Brain microvascular endothelial cell (primary cell): ENCODE measurements at regions not wholly inside any gene's neighbourhood (a gene's known extent, or its start where the extent isn't known, plus 50 kb on each side); places are given as distances from the start of the nearest gene placed in this dataset.

Experiments
- DNase-seq: peaks from one replicate; pipeline ENCODE4 v3.0.0-alpha.2; 2020
- H3K27ac ChIP-seq: fragments of 250-450 bp; sonication (Bioruptor Pico); 2 replicates; pipeline ENCODE4 v1.5.1; 2020; ENCODE audit warnings: mild to moderate bottlenecking, moderate library complexity
- H3K27me3 ChIP-seq: fragments of 250-450 bp; sonication (Bioruptor Pico); replicated peaks from 2 replicates; pipeline ENCODE4 v1.5.1; 2020; ENCODE audit warnings: mild to moderate bottlenecking
- H3K36me3 ChIP-seq: fragments of 250-450 bp; sonication (Bioruptor Pico); replicated peaks from 2 replicates; pipeline ENCODE4 v1.5.1; 2020; ENCODE audit warnings: mild to moderate bottlenecking
- H3K4me3 ChIP-seq: 2 replicates; pipeline ENCODE4 v1.5.1; 2011; ENCODE audit warnings: low read depth, mild to moderate bottlenecking, control low read depth, low read length, moderate library complexity
- CTCF ChIP-seq: IDR thresholded peaks from 2 replicates; pipeline ENCODE4 v1.5.1; 2011; ENCODE audit warnings: low read depth, mild to moderate bottlenecking, moderate library complexity, low read length, control low read depth, inconsistent platforms; ENCODE audit errors: missing control alignments
- in situ Hi-C: cut with HindIII; loops from 2 replicates; pipeline ENCODE4 v1.10.0; 2017; ENCODE audit warnings: low sequenced_read_pairs, low pct_ligation_motif_present

- in situ Hi-C loops: no loop called here
- no peak for TF ChIP-seq CTCF
- no peaks in the 10 kb centered on the region for H3K27me3 ChIP-seq
- no peak overlapping the region for H3K27ac ChIP-seq
- DNase-seq: no peak
- H3K4me3 ChIP-seq: no peak overlapping the region
- no peaks in the 10 kb centered on the region for H3K36me3 ChIP-seq
Observed at GRCh38 chr19:30293051-30293785, 79.0 kb upstream of the ZNF536 start.

- Histone ChIP-seq H3K4me3 (no peak overlapping the region), H3K36me3 (no peaks in the 10 kb centered on the region), H3K27ac (no peak overlapping the region), H3K27me3 (no peaks in the 10 kb centered on the region)
- in situ Hi-C loops: no loop called here
- DNase-seq: no peak
- no peak for TF ChIP-seq CTCF
Observed at GRCh38 chr19:30297969-30298368, 74.2 kb upstream of the ZNF536 start.

- no peak for TF ChIP-seq CTCF
- DNase-seq: no peak
- Histone ChIP-seq H3K27ac (no peak overlapping the region), H3K36me3 (no peaks in the 10 kb centered on the region), H3K4me3 (no peak overlapping the region), H3K27me3 (no peaks in the 10 kb centered on the region)
- in situ Hi-C loops: no loop called here
Observed at GRCh38 chr19:30303131-30303654, 69.0 kb upstream of the ZNF536 start.

- TF ChIP-seq CTCF: no peak
- H3K36me3 ChIP-seq: no peaks in the 10 kb centered on the region
- in situ Hi-C loops: no loop called here
Observed at GRCh38 chr19:30304540-30304939, 67.6 kb upstream of the ZNF536 start.

GRCh38 chr19:30305346-30306060, 66.7 kb upstream of the ZNF536 start:
- in situ Hi-C loops: no loop called here
- DNase-seq: no peak
- Histone ChIP-seq H3K4me3 (no peak overlapping the region), H3K27me3 (no peaks in the 10 kb centered on the region), H3K27ac (no peak overlapping the region), H3K36me3 (no peaks in the 10 kb centered on the region)
- no peak for TF ChIP-seq CTCF

More at GRCh38 chr19:30304540-30304939, 67.6 kb upstream of the ZNF536 start:
- H3K27ac ChIP-seq: no peak overlapping the region
- DNase-seq: no peak
- H3K27me3 ChIP-seq: no peaks in the 10 kb centered on the region
- no peak overlapping the region for H3K4me3 ChIP-seq
